ENCODE measurements at regions not wholly inside any gene's neighbourhood (a gene's known extent, or its start where the extent isn't known, plus 50 kb on each side); places are given as distances from the start of the nearest gene placed in this dataset.

DNA sequence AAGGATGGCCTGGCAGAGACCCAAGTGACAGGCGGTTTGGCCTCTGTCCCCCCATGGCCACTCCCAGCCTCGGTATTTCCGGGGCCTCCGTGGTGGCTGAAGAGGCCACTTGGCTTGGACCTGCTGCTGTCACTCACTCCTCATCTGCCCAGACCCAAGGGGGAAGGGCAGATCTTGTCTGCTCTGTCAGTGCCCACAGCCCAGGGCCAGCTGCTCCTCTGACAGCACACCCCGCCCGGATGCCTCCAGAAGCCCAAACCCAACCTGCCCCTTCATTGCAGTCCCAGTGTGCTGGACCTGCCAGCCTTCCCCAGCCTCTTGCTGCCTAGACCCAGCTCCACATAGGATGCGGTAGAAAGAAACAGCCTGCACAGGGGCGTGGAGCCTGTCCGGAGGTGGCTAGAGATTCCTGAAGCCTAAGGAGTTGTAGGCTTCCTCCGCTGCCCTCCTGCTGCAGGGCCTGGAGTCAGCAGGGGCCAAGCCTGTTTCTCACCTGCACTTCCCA lies 52.0 kb downstream of the MAGEF1 start:
- no peak for DNase-seq

DNA sequence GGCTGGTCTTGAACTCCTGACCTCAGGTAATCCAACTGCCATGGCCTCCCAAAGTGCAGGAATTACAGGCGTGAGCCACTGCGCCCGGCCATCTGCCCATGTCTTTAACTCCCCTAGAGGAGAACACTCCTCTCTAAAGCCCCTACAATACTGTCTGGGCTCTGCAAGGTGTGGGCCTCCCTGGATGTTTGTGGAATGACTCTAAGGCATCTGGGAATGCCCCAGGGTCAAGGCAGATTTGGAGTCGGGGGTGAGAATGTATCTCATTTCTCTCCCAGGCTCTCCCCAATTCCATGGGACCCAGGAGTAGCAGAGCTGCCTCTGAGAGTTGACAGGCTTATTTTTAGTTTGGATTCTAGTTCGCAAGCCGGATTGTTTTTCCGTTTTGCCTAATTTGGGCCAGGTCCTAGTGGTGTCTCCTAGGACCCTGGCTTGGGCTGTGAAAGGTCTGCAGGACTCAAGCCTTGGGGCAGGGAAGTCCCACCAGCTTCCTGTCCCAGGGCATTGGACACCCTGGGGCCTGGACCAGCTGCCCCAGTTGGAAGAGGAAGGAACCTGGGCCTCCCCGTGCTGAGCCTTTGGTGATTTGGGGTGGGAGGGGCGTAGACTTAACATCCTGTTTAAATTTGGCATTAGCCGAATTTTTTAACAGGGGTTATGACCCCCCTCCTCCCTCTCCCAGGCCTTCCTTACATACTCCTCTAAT lies 53.5 kb downstream of the MAGEF1 start:
- no peak for DNase-seq

DNA sequence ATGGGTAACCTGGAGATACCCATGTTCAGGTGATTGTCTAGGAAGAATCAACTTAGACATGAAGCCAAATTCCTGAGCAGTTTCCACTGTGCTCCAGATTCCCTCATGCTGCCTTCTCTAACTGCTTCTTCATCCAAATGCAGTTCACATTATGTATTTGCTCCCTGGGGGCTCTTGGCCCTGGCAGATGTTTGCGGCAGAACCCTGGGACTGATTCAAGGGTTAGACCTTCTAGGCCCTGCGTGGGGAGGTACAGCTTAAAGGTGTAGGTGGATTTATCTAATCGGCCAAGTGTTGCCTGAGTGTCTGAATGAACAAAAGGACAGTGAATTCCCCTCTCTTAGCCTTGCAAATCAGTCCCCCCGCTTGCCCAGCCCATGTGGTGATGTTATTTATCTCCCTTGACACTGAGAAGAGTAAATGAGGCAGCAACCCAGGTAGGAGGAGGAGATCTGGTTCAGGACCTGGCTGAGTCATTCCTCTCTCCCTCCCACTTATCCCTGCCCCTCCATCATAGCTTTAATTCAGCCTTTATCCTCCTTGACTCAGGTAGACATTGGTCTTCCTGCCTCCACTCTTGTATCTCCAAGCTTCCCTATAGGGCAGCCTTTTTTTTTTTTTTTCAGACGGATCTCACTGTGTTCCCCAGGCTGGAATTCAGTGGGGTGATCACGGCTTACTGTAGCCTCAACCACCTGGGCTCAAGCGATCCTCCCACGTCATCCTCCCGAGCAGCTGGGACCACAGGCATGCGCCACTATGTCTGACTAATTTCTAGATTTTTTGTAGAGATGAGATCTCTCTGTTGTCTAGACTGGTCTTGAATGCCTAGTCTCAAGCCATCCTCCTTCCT lies 54.8 kb downstream of the MAGEF1 start:
- DNase-seq = peak; percentile 20

DNA sequence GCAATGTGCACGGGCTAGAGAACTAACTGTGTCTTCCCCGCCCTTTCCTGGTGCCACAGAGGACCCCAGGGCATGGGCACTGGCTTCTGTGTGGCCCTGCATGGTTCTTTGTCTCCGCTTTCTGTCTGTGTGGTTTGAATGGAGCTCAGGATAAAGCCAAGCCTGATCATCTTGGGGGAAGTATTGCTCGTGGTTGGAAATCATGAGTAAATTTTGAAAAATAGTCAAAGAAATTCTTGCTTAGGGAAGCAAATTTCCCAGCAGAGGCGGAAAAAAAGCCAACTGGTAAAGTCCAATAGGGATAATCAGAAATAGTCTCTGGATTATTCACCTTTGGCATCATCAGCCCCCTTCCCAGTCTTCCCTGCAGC lies 55.4 kb downstream of the MAGEF1 start:
- DNase-seq = no peak

DNA sequence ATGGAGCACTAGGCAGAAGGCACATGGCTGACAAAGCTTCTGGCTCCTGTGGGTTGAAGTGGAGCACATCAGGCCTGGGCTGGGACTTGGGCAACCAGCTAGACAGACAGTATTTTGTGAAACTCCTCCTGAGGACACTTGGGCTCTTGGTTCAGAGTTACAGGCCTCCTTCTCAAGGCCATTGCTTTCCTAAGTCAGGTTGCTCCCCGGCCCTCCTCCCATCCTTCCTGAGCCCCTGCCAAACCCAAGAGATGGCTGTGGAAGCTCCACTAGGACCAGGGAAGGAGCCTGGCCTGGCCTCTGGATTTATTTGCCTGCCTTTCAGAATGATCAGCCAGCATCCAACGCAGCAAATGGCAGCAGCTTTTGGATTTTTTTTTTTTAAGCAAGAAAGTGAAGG lies 56.3 kb downstream of the MAGEF1 start:
- no peak for DNase-seq

DNA sequence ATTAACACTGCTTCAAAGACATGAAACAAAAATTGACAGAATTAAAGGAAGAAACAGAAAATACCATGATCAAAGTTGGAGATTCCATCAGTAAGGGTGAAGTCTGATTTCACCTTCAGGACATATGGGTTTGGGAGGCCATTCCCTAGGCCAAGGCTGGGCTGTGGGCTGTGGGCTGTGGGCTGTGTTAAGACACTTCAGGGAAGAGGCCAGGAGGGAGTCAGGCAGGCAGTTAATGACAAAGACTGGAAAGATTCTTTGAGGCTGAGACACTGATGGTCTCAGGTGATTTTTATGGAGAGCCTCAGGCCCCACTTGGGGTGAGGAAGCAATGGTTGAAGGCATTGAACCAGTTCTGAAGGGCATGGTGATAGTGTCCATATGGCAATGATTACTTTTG lies 57.5 kb downstream of the MAGEF1 start:
- DNase-seq = no peak

DNA sequence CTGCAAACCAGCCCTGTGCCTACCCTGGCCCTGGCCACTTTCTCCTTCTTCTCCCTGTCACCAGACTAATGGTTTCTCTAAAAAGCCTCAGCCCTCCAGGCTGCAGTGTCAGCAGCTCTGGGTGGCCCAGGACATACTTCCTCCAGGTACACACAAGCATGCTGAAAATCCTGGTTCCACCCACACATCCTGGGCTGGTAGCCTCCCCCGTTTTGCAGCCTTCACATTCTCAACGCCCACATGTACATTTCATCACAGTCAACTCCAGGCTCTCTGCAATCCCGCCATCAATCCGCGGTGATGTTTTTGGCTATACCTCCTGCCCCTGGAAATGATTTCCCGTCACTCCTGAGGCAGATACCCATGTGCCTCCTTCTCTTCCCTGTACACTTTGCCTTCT lies 59.4 kb downstream of the MAGEF1 start:
- no peak for DNase-seq

DNA sequence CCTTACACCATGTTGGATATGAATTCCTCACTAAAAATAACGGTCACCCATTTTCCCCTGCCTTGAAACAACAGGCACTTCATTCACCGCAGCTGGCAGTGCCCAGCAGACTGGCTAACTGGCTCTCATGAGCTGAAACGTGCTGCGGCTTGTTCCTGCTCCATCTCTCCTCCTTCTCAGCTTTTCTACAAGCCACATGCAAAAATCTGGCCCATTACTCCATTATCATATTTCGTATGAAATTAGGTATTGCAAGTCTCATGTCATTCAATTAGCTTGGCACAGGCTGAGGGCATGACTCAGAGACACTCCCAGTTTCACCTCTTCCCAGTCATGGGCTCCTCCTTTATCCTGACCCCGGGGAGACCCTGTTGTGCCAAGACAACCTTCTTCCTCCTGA lies 60.0 kb downstream of the MAGEF1 start:
- no peak for DNase-seq

DNA sequence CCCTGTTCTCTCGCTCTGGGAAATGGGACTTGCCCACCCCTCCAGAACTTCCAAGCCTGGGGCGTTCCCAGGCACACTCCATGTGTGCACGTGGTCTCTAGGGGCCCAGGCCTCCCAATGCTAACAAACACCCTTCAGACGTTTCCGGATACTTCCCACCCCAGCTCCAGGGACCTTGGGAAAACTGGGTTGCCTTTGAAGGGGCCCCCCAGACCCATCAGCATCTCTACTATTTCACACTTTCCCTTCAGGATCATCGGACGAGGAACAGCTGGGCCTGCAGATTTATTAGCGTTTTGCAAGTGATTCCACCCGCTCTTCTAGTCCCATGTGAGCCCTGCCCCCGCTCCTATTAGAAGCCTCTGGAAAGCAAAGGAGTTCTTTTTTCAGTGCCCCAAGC lies 63.2 kb downstream of the MAGEF1 start:
- no peak for DNase-seq

DNA sequence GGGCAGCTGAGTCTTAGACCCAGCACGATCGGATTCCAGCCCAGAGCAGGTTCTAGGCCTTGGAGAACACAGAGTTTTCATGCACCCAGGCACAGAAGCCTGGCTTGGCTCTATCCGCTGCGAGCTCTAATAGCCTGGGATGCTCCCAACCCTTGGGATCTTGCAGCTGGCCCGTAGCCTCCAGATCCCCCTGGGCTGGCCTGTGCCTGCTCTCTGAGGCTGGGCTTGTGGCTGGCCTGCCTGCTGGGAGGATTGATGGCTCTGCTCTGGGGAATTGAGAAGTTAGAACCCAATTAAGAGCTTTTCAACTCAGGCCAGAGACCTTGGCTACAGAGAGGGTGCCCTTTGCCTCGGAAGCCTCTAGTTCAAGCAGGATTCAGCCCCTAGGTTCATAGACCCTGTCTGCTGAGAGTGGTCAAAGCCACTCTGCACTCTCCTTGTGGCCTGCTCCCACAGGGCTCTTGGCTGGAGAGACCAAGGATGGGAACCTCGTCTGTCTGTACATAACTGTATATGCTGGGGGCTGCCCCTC lies 64.4 kb downstream of the MAGEF1 start:
- no peak for DNase-seq

DNA sequence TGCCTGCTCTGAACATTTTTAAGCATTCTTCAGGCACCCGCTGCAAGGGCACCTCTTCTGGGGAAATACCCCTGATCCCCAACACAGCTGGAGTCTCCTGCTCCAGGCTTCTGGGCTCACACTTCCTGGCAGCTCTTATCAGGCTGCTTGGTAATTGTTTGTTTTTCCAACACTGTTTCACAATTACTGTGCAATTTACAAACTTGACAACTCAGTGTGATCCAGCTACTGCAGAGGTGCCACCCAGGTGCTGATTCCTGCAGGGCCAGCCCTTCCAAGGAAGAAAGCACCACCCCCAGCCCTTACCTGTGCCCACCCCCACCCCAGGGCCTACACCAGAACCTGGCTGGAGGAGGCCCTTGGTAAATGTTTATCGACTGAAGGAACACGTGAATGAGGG lies 66.5 kb downstream of the MAGEF1 start:
- no peak for DNase-seq

DNA sequence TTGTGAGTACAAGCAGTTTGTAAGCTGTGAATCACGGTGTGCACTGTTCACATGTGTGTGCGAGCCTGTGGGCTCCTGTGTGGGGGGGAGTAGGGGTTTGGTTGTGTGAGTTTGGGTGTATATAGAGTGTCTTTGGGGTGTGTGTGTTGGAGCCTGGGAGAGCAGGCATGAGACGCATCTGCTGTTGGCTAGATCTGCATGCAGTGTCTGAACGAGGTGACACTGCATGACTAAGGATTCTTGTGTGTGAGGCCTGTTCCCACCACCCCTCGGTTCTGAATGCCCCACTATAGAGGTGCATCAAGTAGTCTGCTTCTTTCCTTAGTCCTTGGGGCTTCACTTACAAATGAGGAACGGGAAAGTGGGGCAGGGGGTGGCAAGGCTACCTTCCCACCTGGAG lies 68.4 kb downstream of the MAGEF1 start:
- no peak for DNase-seq

DNA sequence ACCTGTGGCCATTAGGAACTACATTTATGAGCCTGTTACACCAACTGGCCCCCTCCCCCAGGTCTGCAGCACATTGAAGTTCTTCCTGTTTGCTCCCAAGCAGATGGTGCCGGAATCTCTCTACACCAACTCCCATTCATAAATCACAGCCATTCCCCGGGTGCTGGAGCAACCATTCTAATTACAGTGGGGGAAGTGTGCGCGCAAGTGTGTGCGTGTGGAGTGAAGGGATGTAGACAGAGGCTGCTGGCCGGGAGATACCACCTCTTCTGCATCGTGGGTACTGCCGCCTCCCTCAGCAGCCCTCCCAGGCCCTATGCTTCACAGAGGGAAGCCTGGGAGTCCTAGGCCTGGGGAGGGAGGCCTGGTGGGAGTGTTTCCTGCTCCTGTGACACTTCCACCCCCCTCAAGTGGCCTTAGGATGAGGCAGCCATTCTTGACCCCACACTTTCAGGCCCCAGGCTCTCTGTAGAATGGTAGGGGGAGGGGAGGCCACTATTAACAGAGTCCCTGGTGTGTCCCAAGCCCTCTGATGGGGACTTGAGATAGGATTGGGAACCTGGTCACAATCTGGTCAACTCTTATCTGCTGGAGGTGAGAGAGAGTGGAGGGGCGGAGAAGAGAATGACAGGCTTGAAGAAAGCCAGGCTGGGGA lies 69.1 kb downstream of the MAGEF1 start:
- DNase-seq = peak; percentile 55

DNA sequence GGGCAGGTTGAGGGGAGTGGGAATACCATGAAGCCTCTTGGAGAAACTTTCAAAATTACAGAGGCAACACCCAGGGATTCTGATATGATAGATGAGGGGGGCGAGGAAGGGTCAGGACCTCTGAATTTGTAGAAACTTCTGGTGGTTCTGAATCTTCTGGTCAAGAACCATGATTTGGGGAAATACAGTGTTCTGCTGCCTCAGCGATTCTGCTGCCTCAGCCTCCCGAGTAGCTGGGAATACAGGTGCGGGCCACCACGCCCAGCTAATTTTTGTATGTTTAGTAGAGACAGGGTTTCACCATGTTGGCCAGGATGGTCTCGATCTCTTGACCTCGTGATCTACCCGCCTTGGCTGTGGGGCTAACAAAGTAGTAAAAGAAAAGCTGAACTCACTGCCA lies 70.4 kb downstream of the MAGEF1 start:
- DNase-seq = no peak

DNA sequence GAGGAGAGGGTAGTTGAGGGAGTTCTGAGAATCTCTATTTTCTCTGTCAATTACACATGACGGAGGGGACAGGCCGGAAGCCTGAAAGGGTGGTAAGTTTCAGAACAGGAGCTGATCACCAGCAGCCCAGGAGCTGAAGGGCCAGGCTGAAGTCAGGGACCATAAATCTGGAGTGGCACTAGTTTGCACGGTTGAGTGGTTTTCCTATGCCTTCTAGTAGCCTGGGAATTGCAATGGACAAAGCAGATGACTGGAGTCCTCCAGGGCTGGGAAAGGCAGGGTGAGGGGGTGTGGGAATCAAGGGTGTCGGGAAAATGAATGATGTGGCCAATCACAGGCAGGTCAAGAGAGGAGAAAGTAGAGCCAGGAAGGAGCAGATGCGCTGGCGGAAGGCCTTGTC lies 72.5 kb downstream of the MAGEF1 start:
- no peak for DNase-seq

DNA sequence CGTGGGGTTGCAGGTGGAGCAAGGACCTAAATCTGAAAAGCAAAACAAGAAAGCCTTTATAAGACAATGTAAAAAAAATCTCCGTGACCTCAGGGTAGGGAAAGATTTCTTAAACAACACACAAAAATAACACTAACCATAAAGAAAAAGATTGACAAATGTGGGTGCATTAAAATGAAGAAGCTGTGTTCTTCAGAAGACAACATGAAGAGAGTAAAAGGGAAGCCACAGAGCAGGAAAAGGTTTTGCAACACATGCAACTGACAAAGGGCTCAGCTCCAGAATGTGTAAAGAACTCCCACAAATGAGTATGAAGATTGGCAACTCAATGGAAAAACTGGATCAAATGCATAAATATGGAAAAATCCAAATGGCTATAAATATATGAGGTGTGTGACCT lies 74.2 kb downstream of the MAGEF1 start:
- no peak for DNase-seq

DNA sequence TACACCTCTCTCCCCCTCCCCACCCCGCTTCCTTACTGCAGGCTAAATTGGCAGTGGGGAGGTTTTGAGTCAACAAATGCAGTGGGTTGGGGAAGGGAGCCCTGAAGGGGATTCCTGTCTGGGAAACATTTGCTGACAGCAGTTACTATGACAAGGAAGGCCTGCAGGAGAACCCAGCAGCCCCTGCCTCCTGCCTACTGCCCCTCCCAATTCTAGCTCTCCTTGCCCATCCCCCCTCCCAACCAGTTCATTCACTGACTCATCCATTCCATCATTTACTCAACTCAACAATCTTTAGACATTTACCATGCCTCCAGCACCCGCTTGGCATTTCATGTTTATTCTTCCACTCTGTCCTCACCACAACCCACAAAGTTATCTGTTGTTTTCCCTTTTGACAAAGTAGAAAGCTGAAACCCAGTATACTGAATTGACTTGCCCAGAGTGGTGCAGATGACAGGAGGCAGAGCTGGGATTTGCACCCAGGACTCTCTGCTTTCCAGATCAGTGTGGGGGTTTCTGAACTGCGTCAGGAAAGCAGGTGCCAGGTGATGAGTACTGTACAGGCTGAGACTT lies 75.0 kb downstream of the MAGEF1 start:
- no peak for DNase-seq

DNA sequence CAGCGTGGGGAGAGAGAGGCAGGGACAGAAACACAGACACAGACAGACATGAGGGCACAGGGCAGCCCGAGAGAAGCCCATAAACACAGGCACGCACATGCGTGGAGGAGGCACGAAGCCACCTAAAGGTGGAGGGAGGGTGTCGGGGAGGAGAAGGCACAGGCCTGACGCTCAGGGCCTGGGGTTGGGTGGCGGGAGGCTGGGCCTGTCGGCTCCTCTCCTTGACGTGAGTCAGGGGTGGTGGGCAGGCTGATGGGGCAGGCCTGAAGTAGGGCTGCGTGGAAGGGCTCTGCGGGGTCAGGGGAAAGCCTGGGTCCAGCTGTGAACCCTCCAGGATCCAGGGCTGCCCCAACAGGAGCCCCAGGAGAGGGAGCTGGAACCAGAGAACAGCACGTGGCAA lies 74.2 kb downstream of the EPHB3 start:
- DNase-seq = no peak

DNA sequence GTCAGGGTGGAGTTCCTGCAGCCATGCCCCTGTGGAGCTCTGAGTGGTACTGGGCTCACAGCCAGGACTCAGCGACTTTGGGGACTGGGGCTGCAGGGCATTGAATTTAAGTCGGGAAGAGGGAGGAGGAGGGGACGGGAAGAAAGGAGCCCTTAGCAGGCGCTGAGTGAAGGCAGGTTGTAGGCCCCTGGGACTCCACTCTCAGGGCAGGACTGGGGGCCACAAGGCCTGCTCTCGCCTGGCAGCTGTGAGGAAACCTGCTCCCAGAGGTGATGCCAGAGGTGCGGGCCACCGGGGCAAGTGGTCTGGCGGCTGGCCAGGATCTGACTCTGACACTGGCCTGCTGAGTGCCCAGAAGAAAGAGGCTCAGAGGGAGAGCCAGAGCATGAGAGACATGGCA lies 73.5 kb downstream of the EPHB3 start:
- no peak for DNase-seq

DNA sequence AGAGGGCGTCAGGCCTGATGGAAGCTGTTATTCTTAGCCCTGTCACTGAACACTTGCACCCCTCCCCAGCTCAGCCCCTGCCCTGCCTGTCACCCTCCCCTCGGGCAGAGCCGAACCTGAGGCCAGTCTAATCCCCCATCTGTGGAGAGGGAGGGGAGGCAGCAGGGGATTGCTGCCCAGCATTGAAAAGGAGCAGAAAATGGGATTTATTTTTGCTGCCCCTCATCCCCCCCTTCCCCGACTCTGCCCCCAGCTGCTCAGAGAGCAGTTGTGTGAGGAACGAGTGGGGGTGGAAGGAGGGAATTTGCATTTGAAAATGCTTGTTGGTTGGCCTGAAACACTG lies 71.6 kb downstream of the EPHB3 start:
- DNase-seq = no peak

DNA sequence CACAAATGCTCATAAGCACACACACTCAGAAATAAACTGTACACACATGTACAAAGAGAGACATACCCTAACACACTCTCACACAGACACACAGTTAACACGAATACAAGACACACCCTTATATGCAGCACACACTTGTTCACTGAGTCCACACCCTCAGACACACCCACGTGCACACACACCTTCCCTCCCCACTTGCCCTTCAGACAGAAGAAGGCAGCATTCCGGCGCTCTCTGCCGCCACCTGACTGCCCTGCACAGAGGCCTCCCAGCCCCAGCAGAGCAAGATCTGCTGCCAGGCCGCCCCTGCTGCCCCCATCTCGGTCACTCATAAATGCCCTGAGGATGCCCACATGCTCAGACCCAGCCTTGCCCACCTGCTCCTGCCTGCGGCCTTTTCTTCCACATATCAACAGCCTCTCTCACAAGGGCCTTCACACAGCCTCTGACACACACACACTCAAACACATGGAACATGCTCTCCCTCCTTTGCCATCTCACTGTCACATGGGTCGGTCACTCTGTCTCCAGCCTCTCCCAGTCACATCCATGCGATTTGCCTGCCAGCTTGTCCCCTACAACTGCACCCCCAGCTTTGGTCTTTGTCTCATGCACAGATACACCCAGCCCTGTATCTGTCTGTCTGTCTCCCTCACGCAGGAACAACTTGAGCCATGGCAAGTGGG lies 71.1 kb downstream of the EPHB3 start:
- DNase-seq = no peak

Data from NCI-H2227 treated with DMSO at 0.1 percent for 48 hours (cell line).